ENCODE measurements at regions not wholly inside any gene's neighbourhood (a gene's known extent, or its start where the extent isn't known, plus 50 kb on each side); places are given as distances from the start of the nearest gene placed in this dataset.

DNA sequence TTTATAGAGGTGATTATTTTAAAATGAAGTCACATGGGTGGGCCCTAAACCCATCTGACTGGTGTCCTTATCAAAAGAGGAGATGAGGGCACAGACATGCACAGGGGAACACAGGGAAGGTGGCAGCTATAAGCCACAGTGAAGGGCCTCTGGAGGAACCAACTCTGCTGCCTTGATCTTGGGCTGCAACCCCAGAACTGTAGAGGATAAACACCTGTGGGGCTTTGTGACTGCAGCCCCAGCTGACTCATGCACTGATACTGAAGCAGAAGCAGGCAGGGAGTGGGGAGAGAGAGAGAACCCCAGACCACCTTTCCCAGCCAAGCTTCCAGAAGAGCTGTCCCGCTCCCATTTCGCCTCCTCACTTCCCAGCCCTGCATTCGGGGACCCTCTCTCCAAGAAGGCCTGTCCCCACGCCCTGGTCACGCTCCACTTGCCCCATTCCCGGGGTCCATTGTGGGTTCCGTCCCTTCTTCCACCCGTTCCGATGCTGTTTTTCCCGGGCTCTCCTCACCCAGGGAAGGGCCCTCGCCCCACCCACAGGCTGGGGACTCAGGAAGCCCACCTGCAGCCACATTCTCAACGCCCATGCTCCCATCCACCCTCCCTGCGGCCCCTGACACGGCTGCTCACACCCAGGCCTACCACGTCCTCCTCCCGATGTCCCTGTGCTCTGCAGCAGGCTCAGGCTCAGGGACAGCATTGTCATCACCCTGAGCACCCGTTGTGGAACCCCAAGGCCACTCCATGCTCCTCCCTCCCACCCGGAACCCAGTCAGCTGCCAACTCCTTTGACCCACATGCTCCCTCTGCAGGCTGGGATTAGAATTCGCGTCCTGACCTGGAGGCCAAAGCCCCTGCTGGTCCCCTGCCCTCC lies 90.8 kb upstream of the SHANK2 start:
- TF ChIP-seq, protein P1, sequence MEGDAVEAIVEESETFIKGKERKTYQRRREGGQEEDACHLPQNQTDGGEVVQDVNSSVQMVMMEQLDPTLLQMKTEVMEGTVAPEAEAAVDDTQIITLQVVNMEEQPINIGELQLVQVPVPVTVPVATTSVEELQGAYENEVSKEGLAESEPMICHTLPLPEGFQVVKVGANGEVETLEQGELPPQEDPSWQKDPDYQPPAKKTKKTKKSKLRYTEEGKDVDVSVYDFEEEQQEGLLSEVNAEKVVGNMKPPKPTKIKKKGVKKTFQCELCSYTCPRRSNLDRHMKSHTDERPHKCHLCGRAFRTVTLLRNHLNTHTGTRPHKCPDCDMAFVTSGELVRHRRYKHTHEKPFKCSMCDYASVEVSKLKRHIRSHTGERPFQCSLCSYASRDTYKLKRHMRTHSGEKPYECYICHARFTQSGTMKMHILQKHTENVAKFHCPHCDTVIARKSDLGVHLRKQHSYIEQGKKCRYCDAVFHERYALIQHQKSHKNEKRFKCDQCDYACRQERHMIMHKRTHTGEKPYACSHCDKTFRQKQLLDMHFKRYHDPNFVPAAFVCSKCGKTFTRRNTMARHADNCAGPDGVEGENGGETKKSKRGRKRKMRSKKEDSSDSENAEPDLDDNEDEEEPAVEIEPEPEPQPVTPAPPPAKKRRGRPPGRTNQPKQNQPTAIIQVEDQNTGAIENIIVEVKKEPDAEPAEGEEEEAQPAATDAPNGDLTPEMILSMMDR (conservative IDR thresholded peaks at IDR 0.05), result peak; percentile 73
- no peak overlapping the region for H3K27ac ChIP-seq

DNA sequence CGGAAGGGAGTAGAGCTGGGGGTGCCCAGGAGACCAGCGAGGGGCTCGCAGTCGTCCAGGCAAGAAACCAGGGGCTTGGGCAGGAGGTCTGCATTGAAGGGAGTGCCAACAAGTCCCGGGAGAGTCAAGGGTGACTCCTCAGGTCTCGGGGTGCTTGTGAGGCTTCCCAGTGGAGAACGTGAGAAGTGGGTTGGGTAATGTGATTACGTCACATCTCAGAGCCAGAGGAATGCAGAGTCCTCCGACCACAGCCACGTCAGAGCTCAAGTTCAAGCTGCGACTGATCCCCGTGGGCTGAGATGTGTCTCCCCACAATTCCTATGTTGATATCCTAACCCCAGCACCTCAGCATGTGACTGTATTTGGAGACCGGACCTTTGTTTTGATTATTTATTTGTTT lies 89.7 kb upstream of the SHANK2 start:
- H3K27ac ChIP-seq, result no peak overlapping the region
- TF ChIP-seq, protein P1 (conservative IDR thresholded peaks at IDR 0.05), result no peak

DNA sequence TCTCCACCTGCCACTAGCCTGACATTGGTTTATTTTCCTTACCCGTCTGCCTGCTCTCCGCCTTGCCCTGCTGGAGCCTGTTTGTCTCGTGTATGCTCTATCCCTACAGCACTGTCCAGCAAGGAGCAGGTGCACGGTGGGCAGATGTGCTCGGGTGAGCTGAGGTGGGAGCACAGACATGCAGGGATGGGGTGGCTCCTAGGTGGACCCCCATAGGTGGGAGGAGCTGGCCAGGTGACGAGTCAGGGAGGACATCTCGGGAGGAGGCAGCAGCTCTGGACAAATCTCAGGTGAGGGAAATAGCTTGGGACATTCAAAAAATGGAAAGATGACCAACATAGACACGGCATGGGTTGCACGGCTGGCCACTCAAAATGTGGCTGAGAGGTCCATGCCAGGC lies 89.2 kb upstream of the SHANK2 start:
- TF ChIP-seq, protein P1 (conservative IDR thresholded peaks at IDR 0.05), result no peak
- H3K27ac ChIP-seq, result no peak overlapping the region

DNA sequence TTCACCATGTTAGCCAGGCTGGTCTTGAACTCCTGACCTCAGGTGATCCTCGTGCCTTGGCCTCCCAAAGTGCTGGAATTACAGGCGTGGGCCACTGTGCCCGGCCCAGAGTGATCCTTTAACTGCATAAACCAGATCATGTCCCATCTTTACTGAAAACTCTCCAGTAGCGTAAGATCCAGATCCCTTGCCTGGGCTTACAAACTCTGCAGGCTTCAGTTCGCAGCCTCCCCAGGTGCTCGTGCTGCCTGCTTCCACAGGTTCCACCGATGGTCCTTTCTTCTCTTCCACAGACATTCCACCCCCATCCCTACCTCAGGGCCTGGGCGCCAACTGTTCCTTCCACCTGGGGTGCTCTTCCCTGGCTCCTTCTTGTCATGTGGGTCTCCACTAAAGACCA lies 88.8 kb upstream of the SHANK2 start:
- TF ChIP-seq, protein P1 (conservative IDR thresholded peaks at IDR 0.05), result no peak

DNA sequence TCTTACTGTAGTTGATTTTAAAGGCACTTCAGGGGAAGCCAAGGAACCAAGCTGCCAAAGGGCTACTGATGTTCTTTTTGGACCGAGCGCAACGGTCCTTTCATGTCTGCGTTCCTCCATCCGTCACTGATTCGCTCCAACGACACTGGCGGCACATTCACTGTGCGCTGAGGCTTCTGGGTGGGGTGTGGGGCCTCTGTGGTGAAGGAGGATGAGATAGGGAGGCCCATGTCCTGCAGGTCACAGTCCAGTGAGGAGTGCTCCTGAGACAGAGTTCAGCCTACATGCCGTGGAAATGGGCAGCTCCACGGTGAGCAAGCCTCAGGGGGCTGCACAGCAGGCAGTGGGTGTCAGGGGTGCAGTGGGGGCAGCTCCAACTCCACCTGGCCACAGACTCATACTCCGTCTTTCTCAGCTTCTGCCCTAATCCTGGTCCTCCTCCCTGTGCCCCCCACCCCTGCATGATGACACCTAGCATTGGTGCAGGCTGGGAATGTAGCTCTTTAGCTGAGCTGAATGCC lies 87.8 kb upstream of the SHANK2 start:
- TF ChIP-seq, protein P1 (conservative IDR thresholded peaks at IDR 0.05), result no peak

More for the DNA sequence above, 88.8 kb upstream of the SHANK2 start:
- no peak overlapping the region for H3K27ac ChIP-seq

DNA sequence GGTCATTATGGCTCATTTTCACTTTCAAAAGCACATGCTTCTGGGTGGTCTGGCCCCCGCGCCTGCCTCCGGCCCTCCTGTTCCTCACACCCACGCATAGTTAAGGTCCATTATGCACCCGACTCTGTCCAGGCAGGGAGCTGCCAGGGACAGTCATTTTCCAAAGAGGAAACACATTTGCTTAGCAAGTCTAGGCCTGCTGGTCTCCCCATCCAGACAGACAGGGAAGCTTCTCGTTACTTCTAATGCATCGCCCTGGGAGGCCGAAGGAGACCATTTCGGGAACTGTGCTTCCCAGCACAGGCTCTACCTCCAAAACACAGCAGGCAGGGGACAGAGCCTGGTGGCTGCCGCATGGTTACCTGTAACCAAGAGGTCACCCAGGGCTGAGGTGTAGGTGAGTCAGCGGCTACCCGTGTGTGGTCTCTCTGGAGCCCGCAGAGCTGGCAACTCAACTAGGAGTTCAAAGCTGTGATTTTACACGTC lies 87.1 kb upstream of the SHANK2 start:
- no peak overlapping the region for H3K27ac ChIP-seq
- TF ChIP-seq, protein P1 (conservative IDR thresholded peaks at IDR 0.05), result no peak

More for the DNA sequence above, 87.8 kb upstream of the SHANK2 start:
- H3K27ac ChIP-seq, result no peak overlapping the region

DNA sequence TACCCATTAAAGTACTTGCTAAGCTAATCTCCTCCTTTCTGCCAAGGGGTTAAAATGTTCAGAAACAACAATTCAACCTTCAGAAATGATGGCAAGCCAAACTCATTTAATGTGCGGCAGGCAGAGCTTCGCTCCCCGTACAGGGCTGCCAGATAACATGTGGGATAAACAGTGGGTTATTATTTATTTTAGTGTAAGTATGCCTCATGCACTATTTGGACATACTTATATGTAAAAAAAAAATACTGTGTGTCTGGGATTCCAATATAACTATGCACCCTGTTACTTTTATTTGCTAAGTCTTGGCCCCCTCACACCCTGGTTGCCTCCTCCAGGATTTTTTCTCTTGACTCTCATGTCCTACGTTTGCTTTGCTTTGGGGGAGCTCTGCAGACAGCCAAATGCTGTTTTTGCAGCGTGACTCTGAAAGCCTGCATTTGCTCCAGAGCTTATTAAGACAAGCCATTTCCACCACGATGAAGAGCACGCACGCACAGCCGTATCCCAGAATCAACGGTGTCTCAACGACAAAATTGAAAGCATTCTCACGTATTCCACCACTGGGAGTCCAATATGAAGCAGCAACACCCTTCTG lies 86.5 kb upstream of the SHANK2 start:
- H3K27ac ChIP-seq, result no peak overlapping the region
- TF ChIP-seq, protein P1 (conservative IDR thresholded peaks at IDR 0.05), result no peak

Measured in VCaP (cell line).